ENCODE measurements at regions not wholly inside any gene's neighbourhood (a gene's known extent, or its start where the extent isn't known, plus 50 kb on each side); places are given as distances from the start of the nearest gene placed in this dataset.
"Not testable (repeated sequence)": the region's sequence is repeated elsewhere in the genome, so short reads cannot be mapped to it uniquely, and the experiment has no call there.

DNA sequence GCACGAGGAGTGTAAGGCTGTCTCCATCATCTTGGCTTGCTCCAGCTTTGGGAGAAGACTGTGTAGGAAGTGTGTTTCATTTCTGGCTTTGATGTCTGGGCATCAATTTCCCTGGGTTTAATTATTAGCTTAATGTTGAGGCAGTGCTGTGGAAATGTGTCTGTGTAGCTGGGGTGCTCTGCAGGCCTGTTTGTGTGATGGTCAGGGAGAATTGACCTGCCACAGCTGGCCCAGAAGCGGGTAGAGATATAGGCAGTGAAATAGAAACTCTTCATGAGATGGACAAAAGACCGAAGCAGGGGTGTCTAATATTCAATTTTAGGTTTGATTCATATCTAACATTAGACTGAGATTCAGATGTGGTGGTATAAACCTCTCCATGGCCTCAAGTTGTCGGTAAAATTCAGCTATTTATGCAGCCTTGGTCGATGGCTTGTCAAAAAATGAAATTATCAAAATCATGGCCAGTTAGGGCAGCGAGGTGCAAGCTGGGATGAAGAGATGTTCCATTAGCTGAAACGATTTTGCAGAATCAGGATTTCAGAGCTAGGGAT, 95.3 kb upstream of the SNX9 start:
- DNase-seq, result no peak

DNA sequence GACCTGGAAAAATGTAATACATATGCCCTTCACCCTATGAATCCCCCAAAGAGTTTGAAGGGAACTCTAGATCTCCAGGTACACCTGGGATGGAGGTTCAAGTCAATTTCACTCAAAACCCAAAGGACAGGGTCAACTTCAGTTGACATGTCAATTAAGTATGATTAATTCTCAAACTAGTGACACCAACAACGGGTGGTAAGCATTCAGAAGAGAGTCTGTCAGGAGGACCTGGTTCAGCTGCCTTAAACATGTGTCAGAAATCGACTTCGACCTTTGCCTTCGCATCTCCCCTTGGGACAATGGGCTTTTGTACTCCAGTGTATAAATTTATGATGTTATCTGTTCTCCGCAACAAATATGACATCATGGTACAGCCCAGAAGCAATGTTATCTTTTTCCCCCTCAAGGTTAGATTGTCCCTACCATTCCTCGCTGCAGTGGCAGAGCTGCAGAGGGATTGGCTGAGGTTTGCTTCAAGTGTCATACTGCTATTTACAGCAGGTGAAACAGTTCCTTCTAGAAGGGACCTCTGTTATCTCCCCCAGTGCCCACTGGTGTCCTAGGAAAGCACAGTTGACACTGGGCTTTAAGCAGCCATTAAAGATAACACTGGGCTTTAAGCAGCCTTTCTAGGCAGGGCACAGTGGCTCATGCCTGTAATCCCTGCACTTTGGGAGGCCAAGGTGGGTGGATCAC, 94.7 kb upstream of the SNX9 start:
- no peak for DNase-seq

DNA sequence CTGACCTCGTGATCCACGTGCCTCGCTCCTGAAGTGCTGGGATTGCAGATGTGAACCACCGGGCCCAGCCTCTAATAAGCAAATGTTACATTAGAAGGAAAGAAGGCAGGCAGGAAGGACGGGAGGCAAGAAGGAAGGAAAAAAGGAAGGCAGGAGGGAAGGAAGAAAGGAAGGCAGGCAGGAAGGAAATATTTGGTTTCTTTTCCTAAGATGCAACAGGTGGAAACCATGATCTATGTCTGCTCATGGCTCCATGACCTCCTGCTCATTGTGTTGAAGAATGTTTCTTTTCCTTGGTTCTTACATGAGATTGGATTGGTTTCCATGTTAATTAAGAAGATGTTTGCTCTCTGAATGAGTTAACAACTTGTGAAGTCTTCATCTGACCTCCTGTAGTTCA, 91.8 kb upstream of the SNX9 start:
- no peak for DNase-seq

DNA sequence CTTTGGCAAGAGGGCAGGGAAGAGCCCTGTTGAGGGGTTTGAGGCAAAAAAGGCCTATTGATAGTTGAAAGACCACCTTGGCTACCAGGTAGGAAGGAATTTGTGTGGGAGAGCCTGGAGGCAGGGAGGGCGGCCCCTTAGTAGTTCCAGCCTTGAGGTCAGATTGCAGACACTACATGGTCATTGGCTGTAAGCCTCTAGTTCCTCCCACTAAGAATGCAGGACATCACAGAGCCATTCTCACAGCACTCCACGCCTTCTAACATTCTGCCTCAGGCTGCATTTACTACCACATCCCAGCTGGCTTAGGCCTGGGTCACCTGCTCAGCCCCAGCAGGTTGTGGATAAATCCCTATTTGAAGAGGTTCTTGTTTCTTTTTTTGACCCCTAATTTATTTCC, 91.0 kb upstream of the SNX9 start:
- DNase-seq, result no peak

DNA sequence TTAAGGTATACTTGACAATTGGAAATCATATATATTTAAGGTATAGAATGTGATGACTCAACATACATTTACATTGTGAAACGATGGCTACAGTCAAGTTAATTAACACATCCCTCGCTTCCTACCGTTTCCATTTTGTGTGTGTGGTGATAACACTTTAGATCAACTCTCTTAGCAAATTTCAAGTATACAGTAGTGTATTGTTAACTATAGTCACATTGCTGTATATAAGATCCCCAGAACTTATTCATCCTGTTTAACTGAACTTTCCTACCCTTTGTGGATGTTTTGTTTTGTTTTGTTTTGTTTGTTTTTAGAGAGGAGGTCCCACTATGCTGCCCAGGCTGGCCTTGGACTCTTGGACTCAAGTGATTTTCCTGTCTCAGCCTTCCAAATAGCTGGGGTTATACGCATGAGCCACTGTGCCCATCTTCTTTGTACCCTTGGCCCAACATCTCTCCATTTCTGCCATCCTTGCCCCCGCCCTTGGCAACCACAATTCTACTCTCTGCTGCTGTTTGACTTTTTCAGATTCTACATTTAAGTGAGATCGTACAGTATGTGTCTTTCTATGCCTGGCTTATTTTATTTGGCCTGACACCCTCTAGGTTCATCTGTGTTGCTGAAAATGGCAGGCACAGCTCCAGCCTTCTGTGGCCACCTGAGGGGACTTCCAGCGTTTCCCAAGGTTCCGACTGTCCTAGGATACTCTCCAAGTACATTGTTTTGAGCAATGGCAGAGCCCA, 90.5 kb upstream of the SNX9 start:
- DNase-seq, result no peak

DNA sequence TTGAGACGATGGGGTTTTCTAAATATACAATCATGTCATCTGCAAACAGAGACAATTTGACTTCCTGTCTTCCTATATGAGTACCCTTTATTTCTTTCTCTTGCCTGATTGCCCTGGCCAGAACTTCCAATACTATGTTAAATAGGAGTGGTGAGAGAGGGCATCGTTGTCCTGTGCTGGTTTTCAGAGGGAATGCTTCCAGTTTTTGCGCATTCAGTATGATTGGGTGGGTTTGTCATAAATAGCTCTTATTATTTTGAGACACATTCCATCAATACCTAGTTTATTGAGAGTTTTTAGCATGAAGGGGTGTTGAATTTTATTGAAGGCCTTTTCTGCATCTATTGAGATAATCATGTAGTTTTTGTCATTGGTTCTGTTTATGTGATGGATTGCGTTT, 86.5 kb upstream of the SNX9 start:
- DNase-seq, result not testable (repeated sequence)

DNA sequence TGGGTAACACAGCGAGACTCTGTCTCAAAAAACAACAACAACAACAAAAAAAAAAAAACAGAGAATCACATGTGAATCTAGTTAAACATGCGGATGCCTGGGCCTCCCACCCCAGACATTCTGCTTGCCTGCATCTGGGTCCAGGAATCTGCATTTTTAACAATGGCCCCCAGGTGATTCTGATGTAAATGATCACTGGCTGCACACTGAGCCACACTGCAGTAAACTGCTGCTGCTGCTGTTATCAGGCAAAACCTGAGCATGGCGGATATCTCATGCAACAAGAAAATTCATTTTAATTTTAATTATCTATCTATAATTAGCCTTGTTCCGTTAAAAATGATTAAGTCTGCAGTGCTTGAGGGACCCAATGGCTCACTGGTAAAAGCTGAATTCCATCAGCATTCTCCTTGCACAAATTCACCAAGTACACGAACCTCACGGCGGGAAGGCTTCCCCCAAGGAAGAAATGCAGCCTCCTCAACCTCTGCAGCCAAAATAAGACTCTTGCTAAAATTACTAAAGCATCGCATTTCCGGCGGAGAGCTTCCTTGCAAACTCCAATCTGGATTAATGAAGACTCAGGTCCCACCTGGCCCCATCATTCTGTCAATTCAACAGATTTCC, 81.6 kb upstream of the SNX9 start:
- DNase-seq, result no peak

DNA sequence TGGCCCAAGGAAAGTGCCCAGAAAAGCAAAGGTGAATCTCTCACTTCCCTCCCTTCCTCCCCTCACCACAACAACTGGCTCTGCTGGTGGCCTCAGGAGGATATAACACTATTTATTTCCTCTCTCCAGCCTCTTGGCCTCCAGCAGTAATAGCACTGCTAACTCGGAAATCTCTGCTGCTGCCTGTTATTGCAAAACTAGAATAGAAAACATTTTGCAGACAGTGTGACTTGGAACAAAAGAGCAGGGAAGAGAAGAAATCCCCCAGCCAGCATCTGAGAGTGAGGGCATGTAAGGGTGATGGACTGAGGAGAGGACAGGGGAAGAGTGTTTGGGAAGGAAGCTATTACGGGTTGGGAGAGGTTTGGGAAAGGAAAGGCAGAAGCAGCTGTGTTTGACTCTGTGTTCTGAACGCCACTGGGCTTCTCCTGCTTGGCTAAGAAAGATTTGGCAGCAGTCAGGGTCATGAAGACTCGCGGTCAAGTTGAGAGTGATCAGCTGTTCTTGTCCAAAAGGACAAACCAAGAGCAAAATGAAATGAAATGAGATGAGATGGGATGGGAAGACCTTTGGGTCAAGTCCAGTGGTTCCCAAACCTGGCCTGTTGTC, 81.0 kb upstream of the SNX9 start:
- DNase-seq, result no peak

DNA sequence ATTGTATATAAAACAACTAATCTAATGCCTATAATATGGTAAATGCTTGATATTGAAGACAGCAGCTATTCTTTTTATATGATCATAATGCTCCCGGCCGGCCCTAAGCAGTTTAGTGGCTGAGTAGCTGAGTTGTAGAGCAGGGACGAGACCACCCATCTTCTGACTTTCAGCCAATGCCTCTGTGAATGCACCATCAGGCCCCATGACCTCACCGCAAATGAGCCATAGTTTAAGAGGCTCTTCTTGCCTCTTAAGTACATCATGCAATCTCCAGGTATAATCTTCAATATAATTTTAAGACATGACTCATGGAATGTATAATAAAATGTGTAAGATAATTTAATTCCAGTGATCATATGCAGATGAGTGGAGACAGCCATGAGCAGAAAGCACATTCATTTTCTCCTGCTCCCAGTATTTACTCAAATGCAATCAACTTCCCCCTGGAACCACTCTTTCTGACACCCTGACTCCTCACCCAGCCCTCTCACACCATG, 78.9 kb upstream of the SNX9 start:
- no peak for DNase-seq

DNA sequence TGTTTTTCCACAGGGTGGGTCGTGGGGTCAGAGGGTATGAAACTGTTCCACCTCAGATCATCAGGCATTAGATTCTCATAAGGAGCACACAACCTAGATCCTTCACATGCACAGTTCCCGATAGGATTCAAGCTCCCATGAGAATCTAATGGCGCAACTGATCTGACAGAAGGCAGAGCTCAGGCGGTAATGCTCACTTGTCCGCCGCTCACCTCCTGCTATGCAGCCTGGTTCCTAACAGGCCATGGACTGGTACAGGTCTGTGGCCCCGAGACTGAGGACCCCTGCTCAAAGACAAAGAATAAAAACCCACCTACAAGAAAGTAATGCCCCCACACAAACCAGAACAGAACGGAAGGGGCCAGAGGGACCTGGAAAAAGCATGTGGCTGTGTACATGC, 76.1 kb upstream of the SNX9 start:
- DNase-seq, result no peak

DNA sequence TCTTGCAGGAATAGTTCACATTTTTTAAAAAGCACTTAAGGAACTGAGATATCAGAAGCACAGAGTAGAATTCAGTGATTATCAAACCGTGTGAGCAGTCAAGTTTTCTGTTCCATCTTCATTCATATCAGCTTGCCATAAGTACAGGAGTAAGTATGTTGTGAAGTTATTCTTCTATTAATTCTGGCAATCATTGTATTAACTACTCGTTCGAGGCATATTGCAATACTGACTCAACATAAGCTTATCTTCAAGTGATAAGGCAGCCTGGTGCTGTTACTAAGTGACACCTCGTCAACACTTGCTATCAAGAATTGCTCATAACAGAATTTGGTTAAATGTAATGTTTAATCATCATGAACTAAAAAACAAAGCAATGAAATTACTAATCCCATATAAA, 75.7 kb upstream of the SNX9 start:
- DNase-seq, result no peak

DNA sequence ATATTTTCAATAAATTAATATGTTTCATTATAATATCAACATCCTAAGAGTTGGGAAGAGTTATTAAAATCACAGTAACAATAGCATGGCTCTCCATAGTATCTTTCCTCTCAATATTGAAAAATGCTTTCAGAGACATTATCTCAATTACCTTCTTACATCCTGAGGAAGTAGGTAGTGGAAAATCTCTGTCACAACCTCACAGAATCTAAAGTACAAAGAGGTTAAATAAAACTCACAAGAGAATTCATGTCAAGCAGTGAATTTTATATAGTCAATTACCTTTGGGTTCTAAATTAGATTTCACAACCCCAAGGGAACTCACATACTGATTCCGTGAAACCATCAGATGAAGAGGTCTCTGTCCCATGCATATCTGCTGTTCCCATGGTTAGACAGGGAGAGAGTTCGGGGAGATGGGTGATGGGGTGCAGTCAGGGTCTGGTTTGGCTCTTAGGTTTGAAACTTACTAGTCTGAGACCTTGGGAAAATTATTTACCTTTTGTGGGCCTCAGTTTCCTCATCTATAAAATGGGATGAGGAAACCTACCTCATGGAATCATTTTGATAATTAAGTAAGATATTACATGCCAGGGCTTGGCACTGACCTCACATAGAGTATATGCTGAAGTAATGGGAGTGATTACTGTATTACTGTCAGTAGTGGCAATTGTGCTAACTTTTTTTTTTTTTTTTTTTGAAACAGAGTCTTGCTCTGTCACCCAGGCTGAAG, 74.0 kb upstream of the SNX9 start:
- DNase-seq, result no peak

DNA sequence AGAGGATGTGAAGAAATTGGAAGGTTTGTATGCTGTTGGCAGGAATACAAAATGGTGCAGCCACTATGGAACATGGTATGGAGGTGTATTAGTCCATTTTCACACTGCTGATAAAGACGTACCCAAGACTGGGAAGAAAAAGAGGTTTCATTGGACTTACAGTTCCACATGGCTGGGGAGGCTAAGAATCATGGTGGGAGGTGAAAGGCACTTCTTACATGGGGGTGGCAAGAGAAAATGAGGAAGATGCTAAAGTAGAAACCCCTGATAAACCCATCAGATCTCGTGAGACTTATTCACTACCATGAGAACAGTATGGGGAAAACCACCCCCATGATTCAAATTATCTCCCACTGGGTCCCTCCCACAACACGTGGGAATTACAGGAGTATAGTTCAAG, 72.1 kb upstream of the SNX9 start:
- DNase-seq, result not testable (repeated sequence)

DNA sequence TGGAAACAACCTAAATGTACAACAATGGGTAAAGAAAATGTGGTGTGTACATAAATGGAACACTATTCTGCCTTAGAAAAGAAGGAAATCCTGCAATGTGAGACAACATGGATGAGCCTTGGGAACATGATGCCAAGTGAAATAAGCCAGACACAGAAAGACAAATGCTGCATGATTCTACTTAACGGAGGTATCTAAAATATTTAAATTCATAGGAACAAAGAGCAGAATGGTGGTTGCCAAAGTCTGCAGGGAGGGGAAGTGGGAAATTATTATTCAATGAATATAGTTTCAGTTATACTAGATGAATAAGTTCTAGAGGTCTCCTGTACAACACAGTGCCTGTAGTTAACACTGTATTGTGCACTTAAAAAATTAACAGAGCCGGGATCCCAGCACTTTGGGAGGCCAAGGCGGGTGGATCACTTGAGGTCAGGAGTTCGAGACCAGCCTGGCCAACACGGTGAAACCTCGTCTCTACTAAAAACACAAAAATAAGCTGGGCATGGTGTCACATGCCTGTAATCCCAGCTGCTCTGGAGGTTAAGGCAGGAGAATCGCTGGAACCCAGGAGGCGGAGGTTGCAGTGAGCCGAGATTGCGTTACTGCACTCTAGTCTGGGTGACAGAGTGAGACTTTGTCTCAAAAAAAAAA, 71.4 kb upstream of the SNX9 start:
- no peak for DNase-seq

DNA sequence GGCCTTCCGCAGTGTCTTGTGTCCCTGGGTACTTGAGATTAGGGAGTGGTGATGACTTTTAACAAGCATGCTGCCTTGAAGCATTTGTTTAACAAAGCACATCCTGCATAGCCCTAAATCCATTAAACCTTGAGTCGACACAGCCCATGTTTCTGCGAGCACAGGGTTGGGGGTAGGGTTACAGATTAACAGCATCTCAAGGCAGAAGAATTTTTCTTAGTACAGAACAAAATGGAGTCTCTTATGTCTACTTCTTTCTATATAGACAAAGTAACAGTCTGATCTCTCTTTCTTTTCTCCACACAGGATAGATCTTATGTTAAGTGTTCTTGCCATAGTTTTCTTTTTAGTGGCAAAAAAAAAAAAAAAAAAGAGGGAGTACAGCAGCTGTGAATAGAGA, 70.2 kb upstream of the SNX9 start:
- DNase-seq, result not testable (repeated sequence)

DNA sequence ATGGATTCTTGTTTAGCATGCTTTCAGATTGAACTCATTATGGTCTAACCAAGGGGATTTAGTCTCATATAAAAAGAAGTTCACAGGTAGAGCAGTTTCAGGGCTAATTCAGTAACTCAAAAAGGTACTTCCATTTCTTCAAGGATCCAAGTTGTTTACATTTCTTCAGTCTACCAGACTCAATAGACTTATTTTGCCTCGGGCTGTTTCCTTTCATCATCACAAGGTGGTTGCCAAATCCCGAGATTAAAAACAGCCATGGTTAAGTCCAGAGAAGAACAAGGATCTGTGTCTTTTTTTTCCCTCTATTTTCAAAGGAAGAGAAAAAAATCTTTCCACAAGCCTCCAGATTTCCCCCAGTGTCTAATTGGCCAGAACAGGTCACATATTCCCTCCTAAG, 69.8 kb upstream of the SNX9 start:
- DNase-seq, result no peak

DNA sequence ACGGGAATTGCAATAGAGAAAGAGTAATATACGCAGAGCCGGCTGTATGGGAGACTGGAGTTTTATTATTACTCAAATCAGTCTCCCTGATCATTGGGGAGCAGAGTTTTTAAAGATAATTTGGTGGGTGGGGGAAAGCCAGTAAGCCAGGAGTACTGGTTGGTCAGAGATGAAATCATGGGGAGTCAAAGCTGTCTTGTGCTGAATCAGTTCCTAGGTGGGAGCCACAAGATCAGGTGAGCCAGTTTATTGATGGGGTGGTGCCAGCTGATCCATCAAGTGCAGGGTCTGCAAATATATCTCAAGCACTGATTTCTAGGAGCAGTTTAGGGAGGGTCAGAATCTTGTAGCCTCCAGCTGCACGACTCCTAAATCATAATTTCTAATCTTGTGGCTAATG, 69.2 kb upstream of the SNX9 start:
- DNase-seq, result not testable (repeated sequence)

DNA sequence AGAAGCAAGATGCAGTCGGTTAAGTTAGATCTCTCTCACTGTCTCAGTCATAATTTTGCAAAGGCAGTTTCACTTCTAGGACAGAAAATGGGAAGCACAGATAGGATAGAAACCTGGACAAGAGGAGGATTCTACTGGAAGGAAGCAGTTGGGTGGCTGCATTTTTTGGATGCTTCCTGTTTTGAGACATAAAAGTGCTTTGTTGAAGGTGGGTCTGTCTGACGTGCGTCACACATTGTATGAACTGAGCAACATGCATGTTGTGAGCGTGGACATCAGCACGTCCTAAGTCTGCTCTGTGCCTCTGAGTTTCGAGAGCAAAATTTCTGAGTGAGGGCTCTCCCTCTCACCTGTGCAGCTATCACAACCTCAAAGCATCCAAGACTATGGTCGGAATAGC, 68.7 kb upstream of the SNX9 start:
- no peak for DNase-seq

DNA sequence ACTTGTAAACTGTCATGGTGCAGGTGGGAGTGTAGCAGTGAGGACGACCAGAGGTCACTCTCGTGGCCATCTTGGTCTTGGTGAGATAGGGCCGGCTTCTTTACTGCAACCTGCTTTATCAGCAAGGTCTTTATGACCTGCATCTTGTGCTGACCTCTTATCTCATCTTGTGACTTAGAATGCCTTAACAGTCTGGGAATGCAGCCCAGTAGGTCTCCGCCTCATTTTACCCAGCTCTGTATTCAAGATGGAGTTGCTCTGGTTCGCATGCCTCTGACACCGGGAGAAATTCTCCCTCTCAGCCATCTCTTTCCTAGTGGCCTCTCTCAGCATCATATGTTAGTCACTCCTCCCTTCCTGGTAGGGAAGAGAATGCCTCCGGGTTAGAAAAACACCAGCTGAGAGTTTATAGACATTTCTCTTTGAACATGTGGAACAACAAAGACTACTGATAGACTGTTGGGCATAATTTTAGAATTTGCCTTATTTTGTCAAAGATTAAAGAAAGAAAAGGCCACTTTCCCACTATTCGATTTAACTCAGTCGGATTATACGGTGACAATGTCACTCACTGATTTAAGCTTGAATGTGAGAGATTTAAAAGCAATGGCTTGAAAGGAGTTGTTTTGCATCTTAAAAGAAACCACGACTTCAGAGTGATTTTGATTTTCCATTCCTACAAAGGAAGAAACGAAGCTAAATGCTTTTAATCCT, 67.9 kb upstream of the SNX9 start:
- no peak for DNase-seq

DNA sequence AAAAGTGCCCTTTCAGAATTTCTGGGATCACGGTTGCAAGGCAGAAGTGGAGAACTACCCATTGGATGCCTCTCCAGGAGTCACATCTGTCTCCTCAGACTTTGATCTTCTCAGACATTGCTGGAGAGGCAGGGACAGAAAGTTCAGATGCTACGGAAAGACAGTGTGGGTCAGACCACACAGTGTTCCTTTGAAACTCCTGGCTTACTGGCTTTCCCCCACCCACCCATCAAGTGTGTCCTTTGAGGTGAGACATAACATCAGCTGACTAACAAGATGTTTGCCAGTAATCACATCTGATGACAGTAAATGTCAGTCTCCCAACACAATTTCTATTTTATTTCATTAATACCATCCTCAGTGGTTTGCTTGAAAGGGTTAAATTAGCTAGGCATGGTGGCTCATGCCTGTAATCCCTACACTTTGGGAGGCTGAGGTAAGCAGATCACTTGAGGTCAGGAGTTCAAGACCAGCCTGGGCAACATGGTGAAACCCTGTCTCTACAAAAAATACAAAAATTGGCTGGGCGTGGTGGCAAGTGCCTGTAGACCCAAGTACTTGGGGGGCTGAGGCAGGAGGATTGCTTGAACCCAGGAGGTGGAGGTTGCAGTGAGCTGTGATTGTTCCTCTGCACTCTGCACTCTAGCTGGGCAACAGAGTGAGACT, 67.2 kb upstream of the SNX9 start:
- DNase-seq, result peak; percentile 65 to 73
